HG03354 (cell line): ENCODE measurements at regions not wholly inside any gene's neighbourhood (a gene's known extent, or its start where the extent isn't known, plus 50 kb on each side); places are given as distances from the start of the nearest gene placed in this dataset.
"Not testable (repeated sequence)": the region's sequence is repeated elsewhere in the genome, so short reads cannot be mapped to it uniquely, and the experiment has no call there.

ENCODE experiments used
- ATAC-seq: cut with Tn5 transposase; IDR thresholded peaks from one replicate; pipeline ENCODE4 v1.9.1; 2021; ENCODE audit warnings: mild to moderate bottlenecking; ENCODE audit not compliant: unreplicated experiment, poor library complexity, severe bottlenecking

- no peak for ATAC-seq
Measured at GRCh38 chr1:74818241-74818640, 85.3 kb downstream of the TYW3 start.

GRCh38 chr1:74818661-74819456, 85.9 kb downstream of the TYW3 start:
- ATAC-seq: no peak

GRCh38 chr1:74822851-74823401, 90.0 kb downstream of the TYW3 start:
- ATAC-seq: no peak

- peak; percentile 84 for ATAC-seq
Measured at GRCh38 chr1:74824497-74825107, 91.7 kb downstream of the TYW3 start.

GRCh38 chr1:74830766-74831165, 97.8 kb downstream of the TYW3 start:
- no peak for ATAC-seq

- no peak for ATAC-seq
Measured at GRCh38 chr1:74834261-74834660, 101.3 kb downstream of the TYW3 start.

- no peak for ATAC-seq
Measured at GRCh38 chr1:74835051-74835450, 102.1 kb downstream of the TYW3 start.

- no peak for ATAC-seq
Measured at GRCh38 chr1:74842726-74843125, 109.8 kb downstream of the TYW3 start.

- no peak for ATAC-seq
Measured at GRCh38 chr1:74847715-74848114, 114.8 kb downstream of the TYW3 start.

GRCh38 chr1:74853756-74854155, 120.8 kb downstream of the TYW3 start:
- no peak for ATAC-seq

GRCh38 chr1:74856174-74856573, 123.2 kb downstream of the TYW3 start:
- no peak for ATAC-seq

GRCh38 chr1:74857676-74858075, 124.7 kb downstream of the TYW3 start:
- no peak for ATAC-seq

GRCh38 chr1:74858136-74858535, 125.2 kb downstream of the TYW3 start:
- no peak for ATAC-seq

- no peak for ATAC-seq
Measured at GRCh38 chr1:74861867-74862266, 128.9 kb downstream of the TYW3 start.

GRCh38 chr1:74869702-74870101, 136.8 kb downstream of the TYW3 start:
- no peak for ATAC-seq

GRCh38 chr1:74877366-74877765, 144.4 kb downstream of the TYW3 start:
- ATAC-seq: not testable (repeated sequence)

- no peak for ATAC-seq
Measured at GRCh38 chr1:74895411-74895810, 162.5 kb downstream of the TYW3 start.

GRCh38 chr1:74908131-74908530, 175.2 kb downstream of the TYW3 start:
- ATAC-seq: no peak

GRCh38 chr1:74908797-74909196, 175.8 kb downstream of the TYW3 start:
- ATAC-seq: no peak

- no peak for ATAC-seq
Measured at GRCh38 chr1:74913978-74914377, 181.0 kb downstream of the TYW3 start.

GRCh38 chr1:74933500-74933899, 200.5 kb downstream of the TYW3 start:
- ATAC-seq: no peak
